ENCODE measurements at regions not wholly inside any gene's neighbourhood (a gene's known extent, or its start where the extent isn't known, plus 50 kb on each side); places are given as distances from the start of the nearest gene placed in this dataset.
A peak's percentile ranks its signal among the peaks of the same experiment; 100 is the strongest.

- H3K79me2 ChIP-seq (ENCODE audit: low read depth) = no peaks in the 10 kb centered on the region
- no peaks in the 10 kb centered on the region for H3K36me3 ChIP-seq (ENCODE audit: low read depth)
- no peak for DNase-seq
- TF ChIP-seq EZH2 (IDR thresholded peaks at IDR 0.05; ENCODE audit: low read depth) = no peak
- no peak for TF ChIP-seq CTCF (conservative IDR thresholded peaks at IDR 0.05)
- intact Hi-C loops (cut with micrococcal nuclease; ENCODE audit: unreplicated experiment) = no loop called here
- ChIA-PET POLR2A (ENCODE audit: unreplicated experiment) (no interaction called here), CTCF (no interaction called here)
- no peaks in the 10 kb centered on the region for H3K27me3 ChIP-seq (ENCODE audit: insufficient read depth, low read depth)
- no peaks in the 10 kb centered on the region for H3F3A ChIP-seq (ENCODE audit: insufficient read depth, low read depth)
- no peak overlapping the region for H2AFZ ChIP-seq
- no peaks in the 10 kb centered on the region for H4K20me1 ChIP-seq (ENCODE audit: insufficient read depth)
- H3K9me3 ChIP-seq (ENCODE audit: insufficient read depth, low read depth) = no peaks in the 10 kb centered on the region
- H3K4me2 ChIP-seq = no peak overlapping the region
- H3K27ac ChIP-seq = no peak overlapping the region
- BruUV-seq (replicated peaks) = no TSS peak
- no peaks in the 10 kb centered on the region for H3K9me2 ChIP-seq (ENCODE audit: insufficient read depth)
- H3K4me3 ChIP-seq = no peak overlapping the region
- no peaks in the 10 kb centered on the region for H3K4me1 ChIP-seq (replicated peaks; ENCODE audit: insufficient read depth)
Measured at GRCh38 chr12:38998887-38999482, 93.6 kb upstream of the CPNE8 start.

DNA sequence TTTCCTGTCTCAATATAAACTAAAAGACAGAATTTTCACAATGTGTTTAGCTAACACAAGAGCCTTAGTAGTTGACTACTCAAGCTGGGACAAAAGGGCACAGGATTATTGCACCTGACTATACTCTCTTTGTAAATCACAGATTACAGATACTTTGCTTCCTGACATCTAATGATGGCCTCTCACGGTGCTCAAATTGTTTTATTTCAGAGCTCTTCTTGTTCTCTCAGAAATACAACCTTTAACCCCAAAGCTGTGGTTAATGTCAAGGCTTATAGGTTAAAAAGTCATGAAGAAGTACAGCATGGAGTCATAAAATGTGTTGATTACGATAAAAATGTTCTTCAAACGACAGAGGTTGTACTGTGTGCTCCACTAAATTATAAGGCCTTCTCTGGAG, 89.9 kb upstream of the CPNE8 start:
- intact Hi-C loops (cut with micrococcal nuclease; ENCODE audit: unreplicated experiment) = no loop called here
- no TSS peak for BruUV-seq (replicated peaks)
- no peaks in the 10 kb centered on the region for H3K4me1 ChIP-seq (replicated peaks; ENCODE audit: insufficient read depth)

DNA sequence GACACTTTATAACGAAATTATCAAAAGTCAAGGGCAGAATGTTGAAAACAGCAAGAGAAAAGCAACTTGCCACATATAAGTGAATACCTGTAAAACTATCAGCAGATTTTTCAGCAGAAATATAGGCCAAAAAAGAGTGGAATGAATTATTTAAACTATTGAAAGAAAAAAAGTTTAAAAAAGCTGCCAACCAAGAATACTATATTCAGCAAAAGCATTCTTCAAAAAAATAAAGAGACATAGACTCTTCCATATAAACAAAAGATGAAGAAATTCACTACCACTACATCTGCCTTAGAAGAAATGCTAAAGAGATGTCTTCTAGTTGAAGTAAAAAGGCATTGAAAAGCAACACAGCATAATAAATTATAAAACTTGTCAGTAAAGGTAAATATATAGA, 80.6 kb upstream of the CPNE8 start:
- Histone ChIP-seq H3K79me2 (ENCODE audit: low read depth) (no peaks in the 10 kb centered on the region), H3K4me2 (no peak overlapping the region), H4K20me1 (ENCODE audit: insufficient read depth) (no peaks in the 10 kb centered on the region), H3F3A (ENCODE audit: insufficient read depth, low read depth) (no peaks in the 10 kb centered on the region), H3K4me1 (replicated peaks; ENCODE audit: insufficient read depth) (no peaks in the 10 kb centered on the region), H3K9me3 (ENCODE audit: insufficient read depth, low read depth) (no peaks in the 10 kb centered on the region; the same call in none of the 2 replicates), H2AFZ (no peak overlapping the region), H3K9me2 (ENCODE audit: insufficient read depth) (no peaks in the 10 kb centered on the region), H3K27me3 (ENCODE audit: insufficient read depth, low read depth) (no peaks in the 10 kb centered on the region), H3K27ac (no peak overlapping the region), H3K36me3 (ENCODE audit: low read depth) (no peaks in the 10 kb centered on the region), H3K4me3 (no peak overlapping the region)
- POLR2A ChIA-PET (ENCODE audit: unreplicated experiment) = no interaction called here
- no TSS peak for BruUV-seq (replicated peaks)
- CTCF ChIA-PET = no interaction called here
- no peak for TF ChIP-seq CTCF (conservative IDR thresholded peaks at IDR 0.05)
- no peak for TF ChIP-seq EZH2 (IDR thresholded peaks at IDR 0.05; ENCODE audit: low read depth)
- DNase-seq = no peak
- intact Hi-C loops (cut with micrococcal nuclease; ENCODE audit: unreplicated experiment) = no loop called here

More for the DNA sequence above, 89.9 kb upstream of the CPNE8 start:
- TF ChIP-seq CTCF (conservative IDR thresholded peaks at IDR 0.05) = no peak
- TF ChIP-seq EZH2 (IDR thresholded peaks at IDR 0.05; ENCODE audit: low read depth) = no peak
- no peak overlapping the region for H3K4me3 ChIP-seq
- H3K27me3 ChIP-seq (ENCODE audit: insufficient read depth, low read depth) = no peaks in the 10 kb centered on the region
- H3K36me3 ChIP-seq (ENCODE audit: low read depth) = no peaks in the 10 kb centered on the region
- H3K9me3 ChIP-seq (ENCODE audit: insufficient read depth, low read depth) = no peaks in the 10 kb centered on the region
- CTCF ChIA-PET = no interaction called here
- H3K79me2 ChIP-seq (ENCODE audit: low read depth) = no peaks in the 10 kb centered on the region
- H3F3A ChIP-seq (ENCODE audit: insufficient read depth, low read depth) = no peaks in the 10 kb centered on the region
- DNase-seq = no peak
- H3K9me2 ChIP-seq (ENCODE audit: insufficient read depth) = no peaks in the 10 kb centered on the region
- POLR2A ChIA-PET (ENCODE audit: unreplicated experiment) = no interaction called here
- H3K4me2 ChIP-seq = no peak overlapping the region
- H4K20me1 ChIP-seq (ENCODE audit: insufficient read depth) = no peaks in the 10 kb centered on the region
- H2AFZ ChIP-seq = peak overlapping the region; percentile 35; the same call in 1 of the 2 replicates
- no peak overlapping the region for H3K27ac ChIP-seq
